ENCODE measurements at regions not wholly inside any gene's neighbourhood (a gene's known extent, or its start where the extent isn't known, plus 50 kb on each side); places are given as distances from the start of the nearest gene placed in this dataset.

GRCh38 chr16:58863761-58864160 is 129.6 kb upstream of the GOT2 start:
- TF ChIP-seq CTCF (IDR thresholded peaks at IDR 0.05; ENCODE audit: low read depth, low read length, missing input control): no peak
- no peak for TF ChIP-seq ZBTB33 (IDR thresholded peaks at IDR 0.05)
- TF ChIP-seq MAX (IDR thresholded peaks at IDR 0.05): no peak
- TF ChIP-seq SP1 (IDR thresholded peaks at IDR 0.05): no peak
- TF ChIP-seq TAF1 (conservative IDR thresholded peaks at IDR 0.05): no peak
- TF ChIP-seq RXRA (IDR thresholded peaks at IDR 0.05): no peak
- no peak for TF ChIP-seq HNF4G (IDR thresholded peaks at IDR 0.05)

Data from liver (tissue), 3 donors.